Fibroblast of skin of right biceps (primary cell): ENCODE measurements at regions not wholly inside any gene's neighbourhood (a gene's known extent, or its start where the extent isn't known, plus 50 kb on each side); places are given as distances from the start of the nearest gene placed in this dataset.
"Not testable (repeated sequence)": the region's sequence is repeated elsewhere in the genome, so short reads cannot be mapped to it uniquely, and the experiment has no call there.

Source experiments
- DNase-seq: peaks from one replicate; pipeline ENCODE4 v3.0.0-alpha.2; 2013

DNA sequence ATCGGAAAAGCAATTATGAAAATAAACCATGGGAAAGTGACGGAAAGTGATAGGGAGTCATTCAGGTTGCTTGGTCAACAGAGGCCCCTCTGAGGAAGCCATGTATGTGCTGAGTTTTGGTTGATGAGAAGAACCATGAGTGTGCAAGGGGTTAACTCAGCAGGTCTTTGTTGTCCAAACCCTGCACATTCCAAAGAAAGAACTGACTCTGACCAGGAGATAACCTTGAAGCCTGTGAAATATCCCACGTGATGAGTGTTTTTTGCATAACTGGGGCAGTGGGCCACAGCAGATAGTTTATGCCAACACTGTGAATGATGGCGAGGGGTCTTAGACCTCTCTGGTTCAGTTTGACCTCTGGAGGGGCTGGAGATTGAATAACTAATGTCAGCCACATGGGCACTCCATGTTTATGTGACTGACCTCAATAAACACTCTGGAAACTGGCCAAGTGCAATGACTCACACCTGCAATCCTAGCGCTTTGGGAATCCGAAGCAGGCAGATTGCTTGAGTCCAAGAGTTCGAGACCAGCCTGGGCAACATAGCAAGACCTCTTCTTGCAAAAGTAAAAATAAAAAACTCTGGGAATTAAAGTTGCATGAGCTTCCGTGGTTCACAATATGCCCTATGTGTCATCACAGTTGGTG is 154.0 kb upstream of the FOXK1 start:
- DNase-seq, result no peak

DNA sequence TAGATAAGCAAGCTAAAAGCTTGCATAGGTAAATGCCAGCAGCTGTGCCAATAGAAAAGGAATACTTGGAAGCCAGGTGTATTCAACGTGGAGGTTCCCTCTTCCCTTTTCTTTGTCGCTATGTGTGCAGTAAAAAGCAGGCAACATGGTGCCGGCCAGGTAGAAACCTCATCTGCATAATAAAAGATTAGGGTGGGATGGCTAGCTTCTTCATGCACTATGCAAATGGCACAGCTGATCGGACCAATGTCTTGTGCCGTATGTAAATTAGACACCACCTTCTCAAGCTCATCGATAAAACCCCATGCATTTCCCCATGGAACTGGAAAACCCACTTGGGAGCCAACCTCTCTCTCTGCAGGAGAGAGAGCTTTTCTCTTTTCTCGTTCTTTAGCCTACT is 150.9 kb upstream of the FOXK1 start:
- DNase-seq, result no peak

DNA sequence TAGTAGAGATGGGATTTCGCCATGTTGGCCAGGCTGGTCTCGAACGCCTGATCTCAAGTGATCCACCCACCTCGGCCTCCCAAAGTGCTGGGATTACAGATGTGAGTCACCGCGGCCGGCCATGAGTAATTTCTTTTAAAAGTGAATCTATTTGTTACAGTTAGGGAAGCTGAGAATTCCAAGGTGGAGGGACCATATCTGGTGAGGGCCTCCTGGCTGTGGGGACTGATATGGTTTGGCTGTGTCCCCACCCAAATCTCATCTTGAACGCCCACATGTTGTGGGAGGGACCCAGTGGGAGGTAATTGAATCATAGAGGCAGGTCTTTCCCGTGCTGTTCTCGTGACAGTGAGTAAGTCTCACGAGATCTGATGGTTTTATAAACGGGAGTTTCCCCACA is 148.8 kb upstream of the FOXK1 start:
- not testable (repeated sequence) for DNase-seq

DNA sequence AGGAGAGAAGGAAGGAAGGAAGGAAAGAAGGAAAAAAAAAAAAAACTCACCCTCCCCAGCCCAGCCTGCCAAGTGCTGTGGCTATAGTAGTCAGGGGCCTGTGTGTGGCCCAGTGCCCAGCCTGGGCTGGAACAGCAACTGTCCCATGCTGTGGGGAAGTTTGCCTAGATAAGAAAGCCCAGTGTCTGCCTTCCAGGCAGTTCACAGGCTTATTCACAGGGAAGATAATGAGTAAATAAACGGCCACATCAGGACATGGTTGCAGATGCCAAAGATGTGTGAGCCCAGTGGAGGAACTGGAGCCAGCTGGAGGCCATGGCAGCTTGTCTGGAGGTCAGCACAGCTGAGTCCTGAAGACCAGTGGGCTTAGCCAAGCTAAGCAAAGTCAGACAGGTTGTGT is 132.4 kb upstream of the FOXK1 start:
- DNase-seq, result no peak

DNA sequence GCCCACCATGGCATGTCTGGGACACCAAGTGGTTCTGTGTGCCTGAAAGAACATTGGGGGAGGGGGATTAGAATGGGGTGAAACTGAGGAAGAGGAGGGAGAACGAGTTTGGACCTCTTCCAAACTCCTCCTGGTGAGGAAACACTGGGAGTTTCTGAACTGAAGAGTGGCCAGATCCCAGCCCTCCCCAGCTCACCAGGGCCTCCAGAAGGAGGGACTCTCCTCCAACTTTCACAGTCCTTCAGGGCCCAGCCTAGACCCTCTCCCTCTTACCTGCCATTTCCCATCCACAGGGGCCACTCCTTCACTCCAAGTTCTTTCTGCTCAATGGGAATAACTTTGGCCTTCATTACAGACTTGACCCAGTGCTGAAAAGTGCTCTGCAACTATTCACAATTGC is 132.0 kb upstream of the FOXK1 start:
- DNase-seq, result no peak

GRCh38 chr7:4552985-4553384 is 129.1 kb upstream of the FOXK1 start:
- no peak for DNase-seq

GRCh38 chr7:4556868-4557793 is 125.0 kb upstream of the FOXK1 start:
- DNase-seq, result no peak

- no peak for DNase-seq
Observed at GRCh38 chr7:4561795-4562194, 120.3 kb upstream of the FOXK1 start.

- no peak for DNase-seq
Observed at GRCh38 chr7:4566714-4567113, 115.4 kb upstream of the FOXK1 start.

- no peak for DNase-seq
Observed at GRCh38 chr7:4574851-4575250, 107.2 kb upstream of the FOXK1 start.

DNA sequence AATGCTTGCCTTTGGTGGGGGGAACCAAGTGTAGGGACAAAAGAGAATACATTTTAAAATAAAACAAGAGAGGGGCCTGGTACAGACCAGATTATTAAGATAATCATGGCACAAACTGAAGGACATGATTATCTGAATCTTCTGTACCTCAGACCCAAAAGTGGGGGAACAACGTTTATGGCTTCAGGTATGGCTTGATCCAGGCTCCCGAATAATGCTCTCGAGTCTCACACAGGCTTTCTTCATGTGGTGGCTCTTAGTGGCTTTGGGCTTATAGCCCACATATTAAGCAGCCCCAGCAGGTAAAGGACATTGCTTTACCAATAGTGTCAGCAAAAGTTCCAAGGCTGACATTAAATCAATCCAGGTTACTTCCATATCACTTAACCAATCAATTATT is 106.8 kb upstream of the FOXK1 start:
- DNase-seq, result no peak

DNA sequence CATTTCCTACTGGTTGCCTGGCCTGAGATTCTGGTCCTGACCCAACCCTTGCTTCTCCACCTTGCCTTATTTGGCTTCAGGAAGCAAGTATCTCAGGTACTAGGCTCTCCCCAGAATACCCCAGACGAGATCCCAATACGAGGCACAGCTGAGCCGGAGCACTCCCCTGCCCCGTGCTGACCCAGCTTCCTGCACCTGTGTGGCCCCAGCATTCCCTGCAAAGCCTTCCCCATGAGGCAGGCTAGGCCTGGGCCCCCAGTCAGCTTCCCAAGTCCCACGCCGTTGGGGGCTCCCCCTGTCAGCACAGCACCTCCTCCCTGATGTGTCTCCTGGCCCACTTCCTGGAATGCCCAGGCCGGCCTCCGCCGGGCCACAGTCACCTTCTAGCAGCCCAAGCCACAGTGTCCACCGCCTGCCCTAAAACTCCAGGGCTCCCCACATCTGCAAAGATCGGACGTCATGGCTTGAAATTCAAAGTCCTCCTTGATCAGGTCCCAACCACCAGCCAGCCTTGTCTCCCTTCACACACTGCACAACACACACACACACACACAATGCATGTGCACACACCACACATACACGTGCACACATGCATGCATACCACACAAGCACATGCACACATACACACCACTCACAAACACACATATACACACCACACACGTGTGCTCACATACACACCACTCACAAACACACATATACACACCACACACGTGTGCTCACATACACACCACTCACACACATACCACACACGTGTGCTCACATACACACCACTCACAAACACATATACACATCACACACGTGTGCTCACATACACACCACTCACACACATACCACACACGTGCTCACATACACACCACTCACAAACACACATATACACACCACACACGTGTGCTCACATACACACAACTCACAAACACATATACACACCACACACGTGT is 78.9 kb upstream of the FOXK1 start:
- DNase-seq, result no peak

DNA sequence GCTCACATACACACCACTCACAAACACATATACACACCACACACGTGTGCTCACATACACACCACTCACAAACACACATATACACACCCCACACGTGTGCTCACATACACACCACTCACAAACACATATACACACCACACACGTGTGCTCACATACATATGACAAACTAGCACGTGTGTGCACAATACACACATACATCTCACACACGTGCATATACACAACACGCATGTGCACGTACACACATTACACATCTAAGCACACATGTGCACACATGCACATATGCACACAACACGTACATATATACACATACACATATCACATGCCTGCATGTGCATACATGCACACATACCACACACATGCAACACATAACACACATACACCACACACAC is 78.3 kb upstream of the FOXK1 start:
- DNase-seq, result no peak

GRCh38 chr7:4604456-4604940 is 77.6 kb upstream of the FOXK1 start:
- no peak for DNase-seq

GRCh38 chr7:4606797-4607196 is 75.3 kb upstream of the FOXK1 start:
- DNase-seq, result no peak

GRCh38 chr7:4607311-4607729 is 74.8 kb upstream of the FOXK1 start:
- DNase-seq, result no peak

DNA sequence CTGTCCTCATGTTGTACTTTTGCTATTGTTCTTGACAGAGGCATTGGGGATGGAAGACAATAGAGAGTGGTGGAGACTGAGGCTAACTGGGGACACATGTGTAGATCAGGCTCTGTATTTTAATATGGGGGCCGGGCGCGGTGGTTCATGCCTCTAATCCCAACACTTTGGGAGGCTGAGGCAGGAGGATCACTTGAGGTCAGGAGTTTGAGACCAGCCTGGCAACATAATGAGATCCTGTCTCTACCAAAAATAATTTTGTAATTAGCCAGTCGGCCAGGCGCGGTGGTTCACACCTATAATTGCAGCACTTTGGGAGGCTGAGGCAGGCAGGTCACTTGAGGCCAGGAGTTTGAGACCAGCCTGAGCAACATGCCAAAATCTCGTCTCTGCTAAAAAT is 72.5 kb upstream of the FOXK1 start:
- not testable (repeated sequence) for DNase-seq

DNA sequence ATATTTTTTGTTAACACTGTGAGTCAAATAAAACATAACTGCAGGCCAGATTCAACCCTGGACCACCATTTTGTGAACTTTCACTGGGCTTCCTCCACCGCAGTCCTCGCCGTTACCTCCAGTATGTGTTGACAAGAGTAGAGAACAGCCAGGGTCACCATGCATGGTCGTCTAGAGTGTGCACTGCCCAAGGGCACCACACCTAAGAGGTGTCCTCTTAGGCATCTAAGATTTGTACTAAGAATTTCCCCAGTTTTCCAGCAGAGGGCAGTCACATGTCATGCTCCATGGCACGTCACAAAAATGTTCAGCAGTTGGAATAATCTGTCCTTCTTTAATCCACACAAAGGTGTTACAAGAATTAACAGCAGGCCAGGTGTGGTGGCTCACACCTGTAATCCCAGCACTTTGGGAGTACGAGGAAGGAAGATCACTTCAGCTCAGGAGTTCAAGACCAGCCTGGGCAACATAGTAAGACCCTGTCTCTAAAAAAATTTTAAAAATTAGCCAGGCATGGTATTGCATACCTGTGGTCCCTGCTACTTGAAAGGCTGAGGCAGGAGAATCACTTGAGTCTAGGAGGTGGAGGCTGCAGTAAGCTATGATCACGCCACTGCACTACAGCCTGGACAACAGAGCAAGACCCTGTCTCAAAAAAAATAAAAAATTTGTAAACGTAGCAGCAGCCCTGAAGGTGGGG is 71.2 kb upstream of the FOXK1 start:
- DNase-seq, result peak; percentile 63

- no peak for DNase-seq
Observed at GRCh38 chr7:4612237-4612636, 69.9 kb upstream of the FOXK1 start.

DNA sequence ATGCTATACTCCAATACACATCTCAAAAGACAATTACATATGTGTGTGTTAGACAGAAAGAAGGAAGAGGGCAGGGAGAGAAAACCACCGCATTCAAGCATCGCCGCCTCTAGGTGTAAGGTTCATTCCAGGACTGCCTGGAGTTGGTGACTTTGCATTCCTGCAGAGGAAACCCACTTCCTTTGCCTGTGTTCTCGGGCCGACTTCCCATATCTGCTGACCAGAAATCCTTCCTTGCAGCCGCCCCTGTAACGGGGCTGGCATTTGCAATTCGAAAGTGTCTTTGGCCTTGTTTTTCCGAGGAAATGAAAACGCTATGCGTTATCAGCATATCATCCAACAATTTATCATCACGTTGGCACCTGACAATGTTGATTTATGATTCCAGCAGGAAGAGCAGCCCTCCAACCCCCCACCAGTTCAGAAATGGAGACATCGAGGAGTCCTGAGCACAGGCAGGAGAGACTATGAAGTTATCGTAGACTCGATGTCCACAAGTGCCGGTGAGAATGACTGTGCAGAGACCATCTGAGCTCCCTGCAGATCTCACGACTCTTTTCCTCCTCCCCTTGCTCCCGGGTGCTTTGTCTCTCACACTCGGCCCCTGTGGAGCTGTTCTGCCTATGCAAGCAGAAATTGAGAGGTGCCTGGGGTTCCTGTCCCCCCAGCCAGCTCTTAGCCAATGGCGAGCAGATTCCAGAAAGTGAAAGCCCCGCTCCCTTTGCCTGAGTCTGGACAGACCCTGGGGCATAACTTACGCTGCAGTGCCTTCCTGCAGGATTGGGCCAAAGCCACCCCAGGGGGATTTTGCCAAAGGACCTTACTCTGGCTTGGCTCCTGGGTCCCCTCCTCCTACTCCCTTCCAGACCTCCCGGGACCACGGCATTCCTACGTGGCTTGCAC is 68.9 kb upstream of the FOXK1 start:
- DNase-seq, result peak; percentile 73

DNA sequence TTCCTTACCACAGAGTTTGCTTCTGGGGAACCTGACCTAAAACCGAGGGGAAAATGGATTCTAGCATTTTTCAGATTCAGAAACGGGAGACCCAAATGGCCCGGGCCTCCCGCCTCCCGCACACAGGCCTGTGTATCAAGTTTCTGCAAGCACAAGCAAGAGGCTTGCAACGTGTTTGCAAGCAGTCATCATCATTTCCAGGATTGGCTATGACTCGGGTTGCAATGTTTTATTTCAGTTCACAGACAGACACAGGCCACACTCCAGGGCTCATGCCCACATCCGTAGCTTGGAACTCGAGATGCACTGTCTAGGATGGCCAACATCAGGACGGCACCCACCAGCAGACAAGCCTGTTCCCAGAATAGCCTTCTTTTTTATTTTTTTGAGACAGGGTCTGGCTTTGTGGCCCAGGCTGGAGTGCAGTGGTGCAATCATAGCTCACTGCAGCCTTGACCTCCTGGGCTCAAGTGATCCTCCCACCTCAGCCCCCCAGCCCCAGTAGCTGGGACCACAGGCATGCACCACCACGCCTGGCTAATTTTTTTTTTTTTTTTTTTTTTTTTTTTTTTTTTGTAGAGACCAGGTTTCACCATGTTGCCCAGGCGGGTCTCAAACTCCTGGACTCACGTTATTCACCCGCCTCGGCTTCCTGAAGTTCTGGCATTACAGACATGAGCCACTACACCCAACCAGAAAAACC is 68.1 kb upstream of the FOXK1 start:
- DNase-seq, result peak; percentile 85
